Spleen (tissue), 7 donors: ENCODE measurements at regions not wholly inside any gene's neighbourhood (a gene's known extent, or its start where the extent isn't known, plus 50 kb on each side); places are given as distances from the start of the nearest gene placed in this dataset.

Source experiments
- CTCF ChIP-seq, 11 experiments: fragments of 200-600 bp in 7 of 11; fragments of 450-650 bp in 4 of 11; sonication (generic) in 4 of 11; IDR thresholded peaks in 8 of 11; conservative IDR thresholded peaks in 3 of 11; 1 replicate in 7 of 11; 2 replicates in 4 of 11; pipeline versions ENCODE4 v1.4.0 to v1.8.0; 2016 to 2021; ENCODE audit warnings: antibody characterized with exemption in 11 of 11, inconsistent platforms in 4 of 11, mild to moderate bottlenecking in 1 of 11
- POLR2A ChIP-seq, 3 donors: fragments of 450-650 bp; IDR thresholded peaks; one replicate each; pipeline ENCODE4 v1.5.1; 2017; ENCODE audit warnings: antibody characterized with exemption in 3 of 3, mild to moderate bottlenecking in 1 of 3
- POLR2AphosphoS5 ChIP-seq, 3 donors: sonication (generic); formaldehyde crosslinking; IDR thresholded peaks; one replicate each; pipeline ENCODE4 v1.5.1; 2017; ENCODE audit warnings: antibody characterized with exemption in 3 of 3
- donor health status: DM: no; HTN: no; CAD: no; lungs with moderate emphysema.
- donor health status: DM: no; HTN: no; CAD: no.
- donor health status: DM: no; HTN: no; CAD: no.

GRCh38 chr11:30762188-30762587 lies 176.0 kb upstream of the MPPED2 start:
- no peak for TF ChIP-seq POLR2AphosphoS5 (IDR thresholded peaks at IDR 0.05)
- no peak for TF ChIP-seq POLR2A (IDR thresholded peaks at IDR 0.05)
- TF ChIP-seq CTCF (IDR thresholded peaks at IDR 0.05 in 8 of 11, conservative IDR thresholded peaks at IDR 0.05 in 3 of 11) = no peak
